SK-N-SH treated with all-trans-retinoic acid at 6 μM for 48 hours (cell line): ENCODE measurements at regions not wholly inside any gene's neighbourhood (a gene's known extent, or its start where the extent isn't known, plus 50 kb on each side); places are given as distances from the start of the nearest gene placed in this dataset.

Experiments used
- OSR1 ChIP-seq: fragments of 250-450 bp; sonication (Bioruptor Pico); IDR thresholded peaks from 2 replicates; pipeline ENCODE4 v1.8.0; 2022; ENCODE audit warnings: moderate library complexity, mild to moderate bottlenecking, inconsistent platforms
- TF ChIP-seq, protein P1 (sequence below): fragments of 250-450 bp; sonication (Bioruptor Pico); IDR thresholded peaks from 2 replicates; pipeline ENCODE4 v1.8.0; 2020; ENCODE audit warnings: mild to moderate bottlenecking, moderate library complexity, borderline replicate concordance

DNA sequence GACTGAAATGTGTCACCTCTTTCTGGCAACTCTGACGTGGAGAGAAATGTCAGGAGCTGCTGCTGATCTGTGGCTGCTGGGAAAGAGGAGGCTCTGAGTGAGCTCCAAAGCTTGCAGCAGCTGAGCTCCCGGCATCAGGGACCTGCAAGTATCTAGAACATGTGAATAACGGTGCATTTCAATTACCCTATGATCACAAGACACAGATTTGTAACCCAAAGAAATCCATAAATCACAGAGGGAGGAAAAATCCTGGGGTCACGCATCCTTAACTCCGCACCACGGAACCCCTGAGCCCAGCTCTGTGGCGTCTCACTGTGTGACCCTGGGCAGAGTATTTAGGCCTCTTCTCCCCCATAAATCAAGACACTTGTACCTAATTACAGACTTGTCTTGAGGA, 139.8 kb downstream of the IRX2 start:
- TF ChIP-seq, protein P1, sequence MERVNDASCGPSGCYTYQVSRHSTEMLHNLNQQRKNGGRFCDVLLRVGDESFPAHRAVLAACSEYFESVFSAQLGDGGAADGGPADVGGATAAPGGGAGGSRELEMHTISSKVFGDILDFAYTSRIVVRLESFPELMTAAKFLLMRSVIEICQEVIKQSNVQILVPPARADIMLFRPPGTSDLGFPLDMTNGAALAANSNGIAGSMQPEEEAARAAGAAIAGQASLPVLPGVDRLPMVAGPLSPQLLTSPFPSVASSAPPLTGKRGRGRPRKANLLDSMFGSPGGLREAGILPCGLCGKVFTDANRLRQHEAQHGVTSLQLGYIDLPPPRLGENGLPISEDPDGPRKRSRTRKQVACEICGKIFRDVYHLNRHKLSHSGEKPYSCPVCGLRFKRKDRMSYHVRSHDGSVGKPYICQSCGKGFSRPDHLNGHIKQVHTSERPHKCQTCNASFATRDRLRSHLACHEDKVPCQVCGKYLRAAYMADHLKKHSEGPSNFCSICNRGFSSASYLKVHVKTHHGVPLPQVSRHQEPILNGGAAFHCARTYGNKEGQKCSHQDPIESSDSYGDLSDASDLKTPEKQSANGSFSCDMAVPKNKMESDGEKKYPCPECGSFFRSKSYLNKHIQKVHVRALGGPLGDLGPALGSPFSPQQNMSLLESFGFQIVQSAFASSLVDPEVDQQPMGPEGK (CRISPR knock-in tag), result no peak
- no peak for TF ChIP-seq OSR1
